Fibroblast of skin of right quadriceps (primary cell): ENCODE measurements at regions not wholly inside any gene's neighbourhood (a gene's known extent, or its start where the extent isn't known, plus 50 kb on each side); places are given as distances from the start of the nearest gene placed in this dataset.
"Not testable (repeated sequence)": the region's sequence is repeated elsewhere in the genome, so short reads cannot be mapped to it uniquely, and the experiment has no call there.

ENCODE experiments used
- DNase-seq: peaks from one replicate; pipeline ENCODE4 v3.0.0-alpha.2; 2013

GRCh38 chr15:31705076-31705678 lies 325.1 kb upstream of the CHRNA7 start:
- DNase-seq = not testable (repeated sequence)

GRCh38 chr15:31707944-31708702 lies 322.2 kb upstream of the CHRNA7 start:
- not testable (repeated sequence) for DNase-seq

GRCh38 chr15:31708703-31709327 lies 321.5 kb upstream of the CHRNA7 start:
- not testable (repeated sequence) for DNase-seq

GRCh38 chr15:31709479-31709878 lies 320.8 kb upstream of the CHRNA7 start:
- not testable (repeated sequence) for DNase-seq

GRCh38 chr15:31710806-31711205 lies 319.5 kb upstream of the CHRNA7 start:
- DNase-seq = not testable (repeated sequence)

GRCh38 chr15:31715208-31715607 lies 315.1 kb upstream of the CHRNA7 start:
- not testable (repeated sequence) for DNase-seq

- not testable (repeated sequence) for DNase-seq
These were observed 311.7 kb upstream of the CHRNA7 start for GRCh38 chr15:31718625-31719024.

- DNase-seq = not testable (repeated sequence)
These were observed 310.8 kb upstream of the CHRNA7 start for GRCh38 chr15:31719396-31720022.

GRCh38 chr15:31723019-31723418 lies 307.3 kb upstream of the CHRNA7 start:
- not testable (repeated sequence) for DNase-seq

GRCh38 chr15:31724903-31725302 lies 305.4 kb upstream of the CHRNA7 start:
- not testable (repeated sequence) for DNase-seq

GRCh38 chr15:31725619-31726018 lies 304.7 kb upstream of the CHRNA7 start:
- not testable (repeated sequence) for DNase-seq

- DNase-seq = no peak
These were observed 302.7 kb upstream of the CHRNA7 start for GRCh38 chr15:31727612-31728011.

GRCh38 chr15:31732726-31733125 lies 297.6 kb upstream of the CHRNA7 start:
- no peak for DNase-seq

GRCh38 chr15:31733424-31733823 lies 296.9 kb upstream of the CHRNA7 start:
- no peak for DNase-seq

GRCh38 chr15:31740203-31740602 lies 290.1 kb upstream of the CHRNA7 start:
- peak; percentile 64 for DNase-seq

GRCh38 chr15:31745841-31746240 lies 284.5 kb upstream of the CHRNA7 start:
- DNase-seq = no peak

- DNase-seq = peak; percentile 4
These were observed 278.1 kb upstream of the CHRNA7 start for GRCh38 chr15:31752065-31752762.

- DNase-seq = no peak
These were observed 277.4 kb upstream of the CHRNA7 start for GRCh38 chr15:31752905-31753304.

- DNase-seq = peak; percentile 4
These were observed 272.2 kb upstream of the CHRNA7 start for GRCh38 chr15:31758126-31758525.

- DNase-seq = no peak
These were observed 262.3 kb upstream of the CHRNA7 start for GRCh38 chr15:31768055-31768454.

- no peak for DNase-seq
These were observed 256.3 kb upstream of the CHRNA7 start for GRCh38 chr15:31774045-31774444.

- DNase-seq = no peak
These were observed 254.3 kb upstream of the CHRNA7 start for GRCh38 chr15:31776039-31776438.

- DNase-seq = no peak
These were observed 249.1 kb upstream of the CHRNA7 start for GRCh38 chr15:31781261-31781660.
